HG03064 (cell line): ENCODE measurements at regions not wholly inside any gene's neighbourhood (a gene's known extent, or its start where the extent isn't known, plus 50 kb on each side); places are given as distances from the start of the nearest gene placed in this dataset.
A peak's percentile ranks its signal among the peaks of the same experiment; 100 is the strongest.
"Not testable (repeated sequence)": the region's sequence is repeated elsewhere in the genome, so short reads cannot be mapped to it uniquely, and the experiment has no call there.

Experiments used
- ATAC-seq: cut with Tn5 transposase; IDR thresholded peaks from one replicate; pipeline ENCODE4 v1.9.1; 2021; ENCODE audit warnings: low read depth; ENCODE audit not compliant: unreplicated experiment

- ATAC-seq: peak; percentile 80
These were observed 208.4 kb downstream of the TPST1 start for GRCh38 chr7:66413379-66414114.

GRCh38 chr7:66415659-66416265 is 210.6 kb downstream of the TPST1 start:
- no peak for ATAC-seq

DNA sequence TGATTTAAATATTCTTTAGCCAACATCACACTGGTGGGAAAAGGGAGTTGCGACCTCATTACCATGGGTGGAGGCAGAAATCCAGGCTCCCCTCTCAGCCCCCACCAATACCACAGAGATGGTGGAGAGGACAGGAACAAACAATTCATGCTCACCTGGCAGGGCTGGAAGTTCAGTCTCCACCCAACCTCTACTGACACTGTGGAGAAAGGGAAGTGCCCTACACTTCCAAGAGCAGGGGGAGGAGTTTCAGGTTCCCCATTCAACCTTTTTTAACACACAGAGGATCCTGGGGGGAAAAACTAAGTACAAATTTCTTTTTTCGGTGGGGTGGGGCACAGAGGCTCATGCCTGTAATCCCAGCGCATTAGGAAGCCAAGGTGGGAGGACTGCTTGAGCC is 210.1 kb upstream of the KCTD7 start:
- ATAC-seq: no peak

DNA sequence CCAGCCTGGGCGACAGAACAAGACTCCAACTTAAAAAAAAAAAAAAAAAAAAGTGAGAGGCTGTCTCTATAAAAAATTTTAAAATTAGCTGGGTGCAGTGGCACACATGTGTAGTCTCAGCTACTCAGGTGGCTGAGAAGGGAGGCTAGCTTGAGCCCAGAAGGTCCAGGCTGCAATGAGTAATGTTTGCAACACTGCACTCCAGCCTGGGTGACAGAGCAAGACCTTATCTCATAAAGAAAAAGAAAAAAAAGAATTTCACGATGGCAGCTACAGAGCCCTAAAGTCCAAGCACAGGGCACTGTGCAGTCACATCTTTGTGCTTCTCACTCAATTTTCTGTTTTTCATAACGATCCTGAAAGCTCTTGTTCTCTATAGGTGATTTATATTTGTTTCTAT is 209.5 kb upstream of the KCTD7 start:
- no peak for ATAC-seq

GRCh38 chr7:66421830-66422475 is 206.7 kb upstream of the KCTD7 start:
- no peak for ATAC-seq

- ATAC-seq: no peak
These were observed 205.0 kb upstream of the KCTD7 start for GRCh38 chr7:66423729-66424128.

DNA sequence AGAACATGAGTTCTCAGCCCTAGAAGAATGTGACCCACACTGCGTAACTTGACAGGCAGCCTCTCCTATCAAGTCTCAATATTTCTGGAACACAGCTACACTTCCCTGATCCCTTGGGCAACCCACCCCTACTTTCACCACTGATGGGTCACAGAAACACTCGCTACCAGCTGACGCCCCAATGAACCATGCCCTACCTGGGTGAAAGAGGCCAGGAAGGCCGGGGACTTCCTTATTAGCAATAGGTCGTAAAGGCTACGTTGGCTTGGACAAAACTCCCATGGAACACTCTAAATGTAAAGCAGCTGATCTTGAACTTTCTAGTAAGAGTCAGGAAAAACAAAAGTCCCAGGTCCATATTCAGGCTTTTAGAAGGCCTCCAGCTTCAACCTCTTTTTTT is 202.3 kb upstream of the KCTD7 start:
- no peak for ATAC-seq

DNA sequence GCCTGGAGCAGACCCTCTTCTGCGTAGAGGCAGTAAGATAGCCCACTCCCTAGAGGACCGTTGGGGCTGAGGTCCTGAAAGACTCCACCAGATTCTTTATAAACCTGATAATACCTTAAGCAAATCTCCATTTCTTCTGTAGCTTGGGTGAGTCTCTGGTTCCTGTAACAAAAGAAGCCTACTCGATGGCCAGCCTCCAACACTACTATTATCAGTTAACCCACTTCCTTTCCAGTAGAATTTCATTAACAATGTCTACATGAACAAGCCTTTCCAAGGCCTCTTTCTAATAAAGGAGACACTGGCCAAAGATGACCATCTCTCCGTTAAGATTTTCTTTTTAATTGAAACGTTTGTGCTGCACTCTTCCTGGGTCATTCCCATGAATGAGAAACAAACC is 201.7 kb upstream of the KCTD7 start:
- ATAC-seq: no peak

GRCh38 chr7:66427956-66428355 is 200.7 kb upstream of the KCTD7 start:
- ATAC-seq: no peak

- no peak for ATAC-seq
These were observed 199.1 kb upstream of the KCTD7 start for GRCh38 chr7:66429498-66430163.

DNA sequence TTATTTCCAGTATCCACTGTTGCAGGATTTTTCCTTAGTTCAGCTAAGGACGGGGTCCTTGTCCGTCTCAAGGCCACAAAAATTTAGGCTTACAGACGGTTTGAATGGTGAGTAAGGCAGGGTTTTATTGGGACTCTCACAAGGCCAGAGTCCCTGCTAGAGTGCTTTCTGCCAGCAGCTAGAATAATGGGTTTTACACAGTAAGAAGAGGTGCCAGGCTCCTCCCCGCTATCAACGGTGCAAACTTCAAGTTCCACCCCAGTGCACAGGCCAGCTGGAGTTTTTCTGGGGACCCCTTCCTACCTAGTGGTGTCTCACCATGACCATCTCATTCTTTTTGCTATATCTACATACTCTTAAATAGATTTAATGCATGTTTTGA is 198.5 kb upstream of the KCTD7 start:
- no peak for ATAC-seq

DNA sequence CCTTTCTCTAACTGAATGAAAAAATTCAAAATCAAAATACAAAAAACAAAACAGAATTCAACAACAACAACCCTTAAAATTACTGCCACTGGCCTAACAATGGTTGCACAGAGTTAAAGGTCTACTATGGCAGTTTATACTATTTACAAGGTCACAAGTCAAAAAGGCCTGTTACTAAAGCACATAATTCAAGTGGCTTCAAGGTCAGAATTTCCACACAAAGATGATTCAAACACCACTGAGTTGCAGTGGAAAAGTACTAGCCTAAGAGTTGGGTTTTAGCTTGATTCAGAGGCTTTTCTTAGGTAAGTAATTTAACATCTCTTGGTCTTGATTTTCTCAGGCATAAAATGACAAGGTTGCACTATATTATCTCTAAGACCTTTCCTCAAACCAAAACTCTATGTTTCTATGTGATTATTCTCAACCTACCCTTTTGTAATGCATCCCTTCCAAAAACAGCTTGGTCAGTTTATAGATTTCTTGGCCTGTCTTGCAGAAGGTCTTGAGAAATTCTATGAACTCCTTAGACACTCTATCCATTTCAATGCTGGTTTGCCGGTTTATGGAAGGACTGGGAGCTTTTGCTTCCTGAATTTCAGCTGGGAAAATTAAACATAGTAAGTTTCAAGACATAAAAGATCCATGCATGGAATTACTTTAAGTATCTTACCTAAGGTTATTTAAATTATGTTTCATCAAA is 189.8 kb upstream of the KCTD7 start:
- not testable (repeated sequence) for ATAC-seq

GRCh38 chr7:66442385-66442784 is 186.3 kb upstream of the KCTD7 start:
- no peak for ATAC-seq

DNA sequence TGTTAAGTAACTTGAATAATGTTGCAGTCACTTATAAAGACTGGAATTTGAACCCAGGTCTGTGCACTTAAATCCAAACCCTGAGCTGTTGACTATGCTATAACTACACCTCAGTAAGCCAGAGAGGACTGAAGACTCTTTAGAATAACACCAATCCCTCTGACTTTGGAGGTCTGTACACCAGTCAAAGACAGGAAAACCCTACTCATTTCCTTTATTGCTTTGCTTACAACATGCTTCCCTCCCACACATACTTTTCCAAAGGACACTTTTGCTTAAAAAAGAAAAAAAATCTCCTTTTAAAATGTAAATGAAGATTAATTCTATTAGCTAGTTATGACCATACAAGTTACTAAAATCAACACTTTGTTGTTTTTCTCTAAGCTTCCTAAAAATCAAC is 184.7 kb upstream of the KCTD7 start:
- ATAC-seq: no peak

- ATAC-seq: not testable (repeated sequence)
These were observed 181.7 kb upstream of the KCTD7 start for GRCh38 chr7:66447007-66447406.

DNA sequence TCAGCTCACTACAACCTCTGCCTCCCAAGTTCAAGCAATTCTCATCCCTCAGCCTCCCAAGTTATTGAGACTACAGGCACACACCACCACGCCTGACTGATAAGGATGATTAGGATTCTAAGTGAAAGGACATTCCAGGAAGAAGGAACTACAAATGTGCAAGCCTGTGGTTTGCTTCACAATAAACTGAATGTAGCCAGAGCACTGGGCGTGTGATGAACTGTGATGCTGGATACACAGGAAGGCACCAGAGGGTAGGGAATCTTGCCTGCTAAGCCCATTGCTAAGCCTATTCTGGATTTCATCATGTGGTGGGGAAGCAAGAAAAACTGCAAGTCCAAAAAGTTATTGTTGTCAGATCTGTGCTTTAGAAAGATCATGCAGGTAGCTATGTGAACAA is 177.9 kb upstream of the KCTD7 start:
- ATAC-seq: not testable (repeated sequence)

- ATAC-seq: not testable (repeated sequence)
These were observed 177.0 kb upstream of the KCTD7 start for GRCh38 chr7:66451713-66452112.

GRCh38 chr7:66452165-66452564 is 176.5 kb upstream of the KCTD7 start:
- no peak for ATAC-seq

DNA sequence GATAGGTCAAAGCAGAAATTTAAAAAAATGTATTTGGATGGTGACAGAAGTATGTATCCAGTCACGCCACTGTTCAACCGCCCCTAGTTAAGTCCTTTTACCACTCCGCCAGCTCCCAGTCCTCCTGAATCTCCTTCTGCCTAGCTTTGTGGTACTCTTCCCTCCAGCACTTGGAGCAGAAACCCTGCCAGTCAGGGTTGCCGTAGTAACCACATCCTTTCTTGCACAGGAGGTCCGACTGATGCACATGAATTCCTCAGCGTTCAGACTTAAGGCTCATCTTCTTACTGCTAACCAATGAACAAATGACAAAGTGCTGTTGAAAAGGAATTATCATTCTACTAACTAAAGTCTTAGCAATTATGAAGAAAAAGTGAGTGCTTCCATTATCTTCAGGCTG is 175.3 kb upstream of the KCTD7 start:
- ATAC-seq: no peak

- ATAC-seq: no peak
These were observed 174.0 kb upstream of the KCTD7 start for GRCh38 chr7:66454600-66455225.
